Panc1 (cell line): ENCODE measurements at regions not wholly inside any gene's neighbourhood (a gene's known extent, or its start where the extent isn't known, plus 50 kb on each side); places are given as distances from the start of the nearest gene placed in this dataset.

Experiments
- ATAC-seq: fragments of 200-7000 bp; cut with Tn5 transposase; 2 replicates; pipeline ENCODE4 v1.9.1; 2020; ENCODE audit warnings: mild to moderate bottlenecking, moderate library complexity
- BruUV-seq: library from RNA; stranded (reverse); fragments of 400-500 nt; replicated peaks from 2 replicates; lab custom pipeline; 2021; lab: Mats Ljungman, UMichigan
- CTCF ChIA-PET: fragments of 300-600 bp; sonication (Branson Sonifier 250); formaldehyde crosslinking; loops from one replicate; lab custom pipeline; 2022; ENCODE audit warnings: antibody characterized with exemption; lab: Charles Lee
- POLR2A ChIA-PET: fragments of 300-600 bp; sonication (Branson Sonifier 250); formaldehyde crosslinking; loops from one replicate; lab custom pipeline; 2022; ENCODE audit warnings: antibody characterized with exemption; lab: Charles Lee
- DNase-seq: peaks from one replicate; pipeline ENCODE4 v3.0.0-alpha.2; 2010; ENCODE audit warnings: low read depth, low spot score
- H3K27ac ChIP-seq: 2 replicates; pipeline ENCODE4 v1.5.1; 2011; ENCODE audit warnings: mild to moderate bottlenecking, low read length, inconsistent platforms
- H3K27me3 ChIP-seq: fragments of 200-500 bp; sonication (Bioruptor generic); 2 replicates; pipeline ENCODE4 v1.6.0; 2014; ENCODE audit warnings: low read length, inconsistent platforms; ENCODE audit not compliant: control insufficient read depth, insufficient read depth
- H3K36me3 ChIP-seq: fragments of 200-500 bp; sonication (Bioruptor generic); 2 replicates; pipeline ENCODE4 v1.5.1; 2014; ENCODE audit warnings: inconsistent platforms, mild to moderate bottlenecking, low read length, moderate library complexity; ENCODE audit not compliant: control insufficient read depth, insufficient read depth
- H3K4me1 ChIP-seq: 2 replicates; pipeline ENCODE4 v1.5.1; 2011; ENCODE audit warnings: inconsistent platforms, mild to moderate bottlenecking, low read length, moderate library complexity; ENCODE audit not compliant: control insufficient read depth, insufficient read depth
- H3K4me3 ChIP-seq, 2 experiments: 2 replicates each; pipeline ENCODE4 v1.5.1; 2011 to 2012; ENCODE audit warnings: low read depth in 2 of 2, low read length in 2 of 2, mild to moderate bottlenecking in 2 of 2, inconsistent platforms in 1 of 2, moderate library complexity in 1 of 2
- H3K9me3 ChIP-seq: fragments of 200-500 bp; sonication (Bioruptor generic); 2 replicates; pipeline ENCODE4 v1.5.1; 2014; ENCODE audit warnings: low read depth, mild to moderate bottlenecking, inconsistent platforms, low read length, moderate library complexity; ENCODE audit not compliant: control insufficient read depth, insufficient read depth
- CTCF ChIP-seq: fragments of 450-650 bp; IDR thresholded peaks from 2 replicates; pipeline ENCODE4 v1.5.1; 2017; ENCODE audit warnings: mild to moderate bottlenecking
- POLR2AphosphoS5 ChIP-seq: IDR thresholded peaks from 2 replicates; pipeline ENCODE4 v1.6.1; 2012; ENCODE audit warnings: mild to moderate bottlenecking, low read depth, low read length, moderate library complexity
- REST ChIP-seq, 2 experiments: IDR thresholded peaks; 2 replicates each; pipeline ENCODE4 v1.6.1; 2011 to 2012; ENCODE audit warnings: low read depth in 2 of 2, control low read depth in 1 of 2, low read length in 1 of 2, mild to moderate bottlenecking in 1 of 2, moderate library complexity in 1 of 2; ENCODE audit not compliant: insufficient read depth in 1 of 2
- SIN3A ChIP-seq: IDR thresholded peaks from 2 replicates; pipeline ENCODE4 v1.6.1; 2012; ENCODE audit warnings: low read depth, mild to moderate bottlenecking, low read length, moderate library complexity, borderline replicate concordance; ENCODE audit not compliant: insufficient read depth
- TCF7L2 ChIP-seq: IDR thresholded peaks from 2 replicates; pipeline ENCODE4 v1.6.1; 2011; ENCODE audit warnings: mild to moderate bottlenecking, low read depth, low read length, inconsistent platforms
- in situ Hi-C: cut with HindIII; loops from 2 replicates; pipeline ENCODE4 v1.10.0; 2016; ENCODE audit warnings: low sequenced_read_pairs, low pct_unique_long_range_greater_than_20kb
- intact Hi-C: fragments of 100-400 bp; cut with micrococcal nuclease; formaldehyde crosslinking; loops from one replicate; pipeline ENCODE4 v1.10.0; 2022; ENCODE audit not compliant: unreplicated experiment

GRCh38 chr6:141288947-141289346, 843.8 kb upstream of the GJE1 start:
- ChIA-PET POLR2A (no interaction called here), CTCF (no interaction called here)
- no peak overlapping the region for H3K27ac ChIP-seq
- no peaks in the 10 kb centered on the region for H3K4me1 ChIP-seq
- BruUV-seq = no TSS peak
- ATAC-seq (no peak), DNase-seq (no peak)
- no peak overlapping the region for H3K4me3 ChIP-seq
- intact Hi-C loops (no loop called here), in situ Hi-C loops (no loop called here)
- no peaks in the 10 kb centered on the region for H3K27me3 ChIP-seq
- no peak for TF ChIP-seq POLR2AphosphoS5
- TF ChIP-seq REST (IDR thresholded peaks at IDR 0.05; ENCODE audit: insufficient read depth in 1 of 2, low read depth in 2 of 2, low read length in 1 of 2) = no peak
- TF ChIP-seq SIN3A = no peak
- TF ChIP-seq TCF7L2 = no peak
- TF ChIP-seq CTCF = no peak
- no peaks in the 10 kb centered on the region for H3K9me3 ChIP-seq
- no peaks in the 10 kb centered on the region for H3K36me3 ChIP-seq

GRCh38 chr6:141282263-141282662, 850.5 kb upstream of the GJE1 start:
- CTCF ChIA-PET = no interaction called here
- no peak for TF ChIP-seq SIN3A
- no peak for TF ChIP-seq TCF7L2
- no peak for TF ChIP-seq CTCF
- TF ChIP-seq POLR2AphosphoS5 = no peak
- no peak for TF ChIP-seq REST (IDR thresholded peaks at IDR 0.05; ENCODE audit: insufficient read depth in 1 of 2, low read depth in 2 of 2, low read length in 1 of 2)

More at GRCh38 chr6:141282263-141282662, 850.5 kb upstream of the GJE1 start:
- in situ Hi-C loops = no loop called here
- H3K27ac ChIP-seq = no peak overlapping the region
- no TSS peak for BruUV-seq
- ATAC-seq (no peak), DNase-seq (no peak)
- intact Hi-C loops = no loop called here
- H3K4me3 ChIP-seq = no peak overlapping the region
- POLR2A ChIA-PET = interaction anchor here (0.6 kb wide), 1 partner anchor 476 kb away, joined by 3 read pairs; no protein-coding TSS in a partner anchor
- peaks cover 4% of the 10 kb centered on the region; the same call in 1 of the 2 replicates for H3K9me3 ChIP-seq
- no peaks in the 10 kb centered on the region for H3K4me1 ChIP-seq
- no peaks in the 10 kb centered on the region for H3K36me3 ChIP-seq
- H3K27me3 ChIP-seq = no peaks in the 10 kb centered on the region
